ENCODE measurements at regions not wholly inside any gene's neighbourhood (a gene's known extent, or its start where the extent isn't known, plus 50 kb on each side); places are given as distances from the start of the nearest gene placed in this dataset.

- no peak overlapping the region for H3K27ac ChIP-seq (ENCODE audit: low read depth, low read length, poor library complexity, severe bottlenecking)
- no peak overlapping the region for H2AFZ ChIP-seq (ENCODE audit: low read length)
- H3K27me3 ChIP-seq (ENCODE audit: insufficient read depth, low read length), result no peaks in the 10 kb centered on the region
- no peaks in the 10 kb centered on the region for H3K4me1 ChIP-seq (ENCODE audit: insufficient read depth, low read length, severe bottlenecking)
- TF ChIP-seq CTCF (IDR thresholded peaks at IDR 0.05; ENCODE audit: low read length), result no peak
- TF ChIP-seq EZH2 (IDR thresholded peaks at IDR 0.05; ENCODE audit: borderline replicate concordance, low read length), result no peak
- H3K36me3 ChIP-seq (ENCODE audit: insufficient read depth, low read length), result no peaks in the 10 kb centered on the region
- H4K20me1 ChIP-seq (ENCODE audit: insufficient read depth, low read length), result no peaks in the 10 kb centered on the region
- no peaks in the 10 kb centered on the region for H3F3A ChIP-seq (ENCODE audit: insufficient read depth, low read length)
- H3K79me2 ChIP-seq (ENCODE audit: insufficient read depth, low read length), result no peaks in the 10 kb centered on the region
- H3K4me2 ChIP-seq (ENCODE audit: low read length), result no peak overlapping the region
- H3K9me2 ChIP-seq (ENCODE audit: low read depth, low read length), result no peaks in the 10 kb centered on the region
- H3K9ac ChIP-seq (ENCODE audit: low read length), result no peak overlapping the region
- no peaks in the 10 kb centered on the region for H3K9me3 ChIP-seq (ENCODE audit: low read length)
- H3K4me3 ChIP-seq (ENCODE audit: low read depth, low read length, poor library complexity, severe bottlenecking), result no peak overlapping the region
Measured at GRCh38 chr10:52683776-52684175, 88.8 kb downstream of the MBL2 start.

- Histone ChIP-seq H3K4me3 (ENCODE audit: low read depth, low read length, poor library complexity, severe bottlenecking) (no peak overlapping the region), H3K27me3 (ENCODE audit: insufficient read depth, low read length) (no peaks in the 10 kb centered on the region), H2AFZ (ENCODE audit: low read length) (no peak overlapping the region), H3K4me2 (ENCODE audit: low read length) (no peak overlapping the region), H3K79me2 (ENCODE audit: insufficient read depth, low read length) (no peaks in the 10 kb centered on the region), H3K27ac (ENCODE audit: low read depth, low read length, poor library complexity, severe bottlenecking) (no peak overlapping the region), H4K20me1 (ENCODE audit: insufficient read depth, low read length) (no peaks in the 10 kb centered on the region), H3F3A (ENCODE audit: insufficient read depth, low read length) (no peaks in the 10 kb centered on the region), H3K4me1 (ENCODE audit: insufficient read depth, low read length, severe bottlenecking) (no peaks in the 10 kb centered on the region), H3K36me3 (ENCODE audit: insufficient read depth, low read length) (no peaks in the 10 kb centered on the region), H3K9ac (ENCODE audit: low read length) (no peak overlapping the region), H3K9me2 (ENCODE audit: low read depth, low read length) (no peaks in the 10 kb centered on the region), H3K9me3 (ENCODE audit: low read length) (no peaks in the 10 kb centered on the region)
- TF ChIP-seq EZH2 (IDR thresholded peaks at IDR 0.05; ENCODE audit: borderline replicate concordance, low read length), result no peak
- no peak for TF ChIP-seq CTCF (IDR thresholded peaks at IDR 0.05; ENCODE audit: low read length)
Measured at GRCh38 chr10:52688899-52689298, 83.7 kb downstream of the MBL2 start.

GRCh38 chr10:52696232-52696631 is 76.4 kb downstream of the MBL2 start:
- no peak for TF ChIP-seq CTCF (IDR thresholded peaks at IDR 0.05; ENCODE audit: low read length)
- no peak for TF ChIP-seq EZH2 (IDR thresholded peaks at IDR 0.05; ENCODE audit: borderline replicate concordance, low read length)
- no peaks in the 10 kb centered on the region for H3K9me3 ChIP-seq (ENCODE audit: low read length)
- no peak overlapping the region for H3K27ac ChIP-seq (ENCODE audit: low read depth, low read length, poor library complexity, severe bottlenecking)
- H3K4me3 ChIP-seq (ENCODE audit: low read depth, low read length, poor library complexity, severe bottlenecking), result no peak overlapping the region
- H3K9ac ChIP-seq (ENCODE audit: low read length), result no peak overlapping the region
- no peaks in the 10 kb centered on the region for H3K36me3 ChIP-seq (ENCODE audit: insufficient read depth, low read length)
- H3K4me1 ChIP-seq (ENCODE audit: insufficient read depth, low read length, severe bottlenecking), result no peaks in the 10 kb centered on the region
- no peaks in the 10 kb centered on the region for H3K27me3 ChIP-seq (ENCODE audit: insufficient read depth, low read length)
- no peaks in the 10 kb centered on the region for H3K9me2 ChIP-seq (ENCODE audit: low read depth, low read length)
- H3F3A ChIP-seq (ENCODE audit: insufficient read depth, low read length), result no peaks in the 10 kb centered on the region
- H3K4me2 ChIP-seq (ENCODE audit: low read length), result no peak overlapping the region
- H3K79me2 ChIP-seq (ENCODE audit: insufficient read depth, low read length), result no peaks in the 10 kb centered on the region
- H4K20me1 ChIP-seq (ENCODE audit: insufficient read depth, low read length), result no peaks in the 10 kb centered on the region
- no peak overlapping the region for H2AFZ ChIP-seq (ENCODE audit: low read length)
